HCT116 (cell line): ENCODE measurements at regions not wholly inside any gene's neighbourhood (a gene's known extent, or its start where the extent isn't known, plus 50 kb on each side); places are given as distances from the start of the nearest gene placed in this dataset.

Experiments
- ATAC-seq: fragments of 200-7000 bp; cut with Tn5 transposase; 2 replicates; pipeline ENCODE4 v1.9.1; 2020; ENCODE audit warnings: mild to moderate bottlenecking, moderate library complexity
- BruUV-seq: library from RNA; stranded (reverse); fragments of 400-500 nt; replicated peaks from 2 replicates; lab custom pipeline; 2021; lab: Mats Ljungman, UMichigan
- CTCF ChIA-PET: fragments of 300-600 bp; sonication (Branson Sonifier 250); formaldehyde crosslinking; loops from one replicate; lab custom pipeline; 2021; ENCODE audit warnings: antibody characterized with exemption; lab: Charles Lee
- POLR2A ChIA-PET: fragments of 300-600, 350-600 bp; sonication (Branson Sonifier 250); formaldehyde crosslinking; loops from one replicate; lab custom pipeline; 2021; ENCODE audit warnings: antibody characterized with exemption; lab: Charles Lee
- RAD21 ChIA-PET, 2 experiments: fragments of 300-600 bp; sonication (Branson Sonifier 250); formaldehyde crosslinking; loops; one replicate each; lab custom pipeline; 2023; ENCODE audit warnings: low total read pairs in 2 of 2; ENCODE audit not compliant: uncharacterized antibody in 2 of 2, unreplicated experiment in 2 of 2, low non-redundant PET in 1 of 2; lab: Charles Lee
- DNase-seq: peaks from one replicate; pipeline ENCODE4 v3.0.0-alpha.2; 2010; ENCODE audit warnings: low read depth, low spot score
- H2AFZ ChIP-seq: fragments of 200-600 bp; shearing (Covaris generic), sonication (generic); 2 replicates; pipeline ENCODE4 v1.6.1; 2017; ENCODE audit warnings: low read depth, mixed run types, mixed read lengths, antibody characterized with exemption, low read length; ENCODE audit not compliant: poor library complexity, severe bottlenecking
- H3K27ac ChIP-seq: 2 replicates; pipeline ENCODE4 v1.5.1; 2012; ENCODE audit warnings: low read depth, low read length
- H3K27me3 ChIP-seq: fragments of 200-600 bp; sonication (generic); 2 replicates; pipeline ENCODE4 v1.6.1; 2016; ENCODE audit warnings: mixed run types, low read length, mixed read lengths; ENCODE audit not compliant: insufficient read depth
- H3K36me3 ChIP-seq, 2 experiments: fragments of 200-500 bp in 1 of 2; fragments of 200-600 bp in 1 of 2; sonication (Bioruptor generic) in 1 of 2; sonication (generic) in 1 of 2; 2 replicates each; pipeline versions ENCODE4 v1.5.1 to v1.6.1; 2014 to 2016; ENCODE audit warnings: low read length in 2 of 2, inconsistent platforms in 1 of 2, mixed read lengths in 1 of 2, mixed run types in 1 of 2; ENCODE audit not compliant: insufficient read depth in 2 of 2, control insufficient read depth in 1 of 2
- H3K4me1 ChIP-seq, 2 experiments: fragments of 200-600 bp in 1 of 2; sonication (generic) in 1 of 2; 2 replicates each; pipeline versions ENCODE4 v1.5.1 to v1.6.1; 2012 to 2017; ENCODE audit warnings: low read length in 2 of 2, inconsistent platforms in 1 of 2, mild to moderate bottlenecking in 1 of 2, mixed read lengths in 1 of 2, mixed run types in 1 of 2, moderate library complexity in 1 of 2; ENCODE audit not compliant: insufficient read depth in 2 of 2, control insufficient read depth in 1 of 2
- H3K4me2 ChIP-seq: fragments of 200-600 bp; sonication (generic); 2 replicates; pipeline ENCODE4 v1.6.1; 2017; ENCODE audit warnings: mixed run types, low read length, mixed read lengths
- H3K4me3 ChIP-seq, 2 experiments: fragments of 200-600 bp in 1 of 2; sonication (generic) in 1 of 2; replicated peaks in 1 of 2; 2 replicates each; pipeline ENCODE4 v1.5.1; 2011 to 2016; ENCODE audit warnings: low read length in 2 of 2, control low read depth in 1 of 2, low read depth in 1 of 2, mild to moderate bottlenecking in 1 of 2, mixed read lengths in 1 of 2, mixed run types in 1 of 2
- H3K79me2 ChIP-seq: fragments of 200-600 bp; sonication (generic); 2 replicates; pipeline ENCODE4 v1.6.1; 2017; ENCODE audit warnings: mild to moderate bottlenecking, mixed run types, low read length, moderate library complexity, mixed read lengths; ENCODE audit not compliant: insufficient read depth
- H3K9ac ChIP-seq: fragments of 200-600 bp; sonication (generic); 2 replicates; pipeline ENCODE4 v1.6.1; 2016; ENCODE audit warnings: low read length, mixed read lengths
- H3K9me2 ChIP-seq: fragments of 200-600 bp; sonication (generic), shearing (Covaris generic); 2 replicates; pipeline ENCODE4 v1.6.1; 2017; ENCODE audit warnings: mixed run types, mild to moderate bottlenecking, moderate library complexity; ENCODE audit not compliant: insufficient read depth
- H3K9me3 ChIP-seq, 2 experiments: fragments of 200-500 bp in 1 of 2; fragments of 200-600 bp in 1 of 2; sonication (Bioruptor generic) in 1 of 2; sonication (generic) in 1 of 2; 2 replicates each; pipeline ENCODE4 v1.6.1; 2014 to 2017; ENCODE audit warnings: low read length in 2 of 2, mixed read lengths in 2 of 2, inconsistent platforms in 1 of 2, low read depth in 1 of 2, mild to moderate bottlenecking in 1 of 2, mixed run types in 1 of 2, moderate library complexity in 1 of 2; ENCODE audit not compliant: control insufficient read depth in 1 of 2, insufficient read depth in 1 of 2
- H4K20me1 ChIP-seq: fragments of 200-600 bp; sonication (generic), shearing (Covaris generic); 2 replicates; pipeline ENCODE4 v1.6.1; 2017; ENCODE audit warnings: mixed run types, mild to moderate bottlenecking, moderate library complexity; ENCODE audit not compliant: insufficient read depth
- CEBPB ChIP-seq: IDR thresholded peaks from 2 replicates; pipeline ENCODE4 v1.6.1; 2012; ENCODE audit warnings: low read depth
- CTCF ChIP-seq, 3 experiments: fragments of 200-600 bp in 1 of 3; sonication (generic) in 1 of 3; IDR thresholded peaks in 2 of 3; conservative IDR thresholded peaks in 1 of 3; 2 replicates each; pipeline ENCODE4 v1.5.1; 2012 to 2017; ENCODE audit warnings: low read depth in 2 of 3, low read length in 2 of 3, antibody characterized with exemption in 1 of 3, borderline replicate concordance in 1 of 3, control low read depth in 1 of 3, mild to moderate bottlenecking in 1 of 3, mixed read lengths in 1 of 3, mixed run types in 1 of 3, moderate library complexity in 1 of 3; ENCODE audit not compliant: insufficient read depth in 1 of 3
- EZH2phosphoT487 ChIP-seq: fragments of 200-600 bp; IDR thresholded peaks from 2 replicates; pipeline ENCODE4 v1.6.1; 2018; ENCODE audit warnings: antibody characterized with exemption, borderline replicate concordance
- FOSL1 ChIP-seq: IDR thresholded peaks from 2 replicates; pipeline ENCODE4 v1.6.1; 2012; ENCODE audit warnings: low read depth
- JUND ChIP-seq: IDR thresholded peaks from 2 replicates; pipeline ENCODE4 v1.6.1; 2012
- RAD21 ChIP-seq: IDR thresholded peaks from 2 replicates; pipeline ENCODE4 v1.6.1; 2012; ENCODE audit warnings: low read depth, mild to moderate bottlenecking
- SIN3A ChIP-seq: IDR thresholded peaks from 2 replicates; pipeline ENCODE4 v1.6.1; 2012; ENCODE audit warnings: low read depth
- intact Hi-C: fragments of 100-400 bp; cut with micrococcal nuclease; formaldehyde crosslinking; loops from 2 replicates; pipeline ENCODE4 v1.10.0; 2022

GRCh38 chr13:94938124-94938523 is 225.8 kb upstream of the SOX21 start:
- no peak overlapping the region for H3K27ac ChIP-seq
- H3K9ac ChIP-seq: no peak overlapping the region
- no peaks in the 10 kb centered on the region for H4K20me1 ChIP-seq
- no peaks in the 10 kb centered on the region for H3K4me1 ChIP-seq
- no peaks in the 10 kb centered on the region for H3K9me3 ChIP-seq
- RAD21 ChIA-PET: no interaction called here
- POLR2A ChIA-PET: no interaction called here
- H3K4me2 ChIP-seq: no peak overlapping the region
- TF ChIP-seq CTCF (IDR thresholded peaks at IDR 0.05 in 2 of 3, conservative IDR thresholded peaks at IDR 0.05 in 1 of 3; ENCODE audit: borderline replicate concordance in 1 of 3, insufficient read depth in 1 of 3, low read depth in 2 of 3, low read length in 2 of 3): no peak
- no peak for TF ChIP-seq JUND
- no peak for TF ChIP-seq SIN3A
- TF ChIP-seq RAD21: no peak
- TF ChIP-seq CEBPB: no peak
- TF ChIP-seq EZH2phosphoT487: no peak
- no peak overlapping the region for H3K4me3 ChIP-seq
- H3K79me2 ChIP-seq: no peaks in the 10 kb centered on the region
- DNase-seq (no peak), ATAC-seq (no peak)
- no peaks in the 10 kb centered on the region for H3K36me3 ChIP-seq
- intact Hi-C loops: no loop called here
- no TSS peak for BruUV-seq
- no peak overlapping the region for H2AFZ ChIP-seq
- CTCF ChIA-PET: no interaction called here
- H3K27me3 ChIP-seq: peaks cover 38% of the 10 kb centered on the region
- no peaks in the 10 kb centered on the region for H3K9me2 ChIP-seq

- Histone ChIP-seq H3K79me2 (no peaks in the 10 kb centered on the region), H3K9me3 (no peaks in the 10 kb centered on the region), H3K36me3 (no peaks in the 10 kb centered on the region), H3K27ac (no peak overlapping the region), H3K4me3 (no peak overlapping the region), H2AFZ (no peak overlapping the region), H3K4me1 (no peaks in the 10 kb centered on the region), H3K9ac (no peak overlapping the region), H3K9me2 (no peaks in the 10 kb centered on the region), H3K4me2 (no peak overlapping the region), H3K27me3 (peaks cover 38% of the 10 kb centered on the region), H4K20me1 (no peaks in the 10 kb centered on the region)
- DNase-seq: no peak
- ChIA-PET RAD21 (no interaction called here), CTCF (no interaction called here), POLR2A (no interaction called here)
- intact Hi-C loops: no loop called here
- TF ChIP-seq FOSL1: no peak
- ATAC-seq: no peak
- no TSS peak for BruUV-seq
Measured at GRCh38 chr13:94936633-94937032, 224.3 kb upstream of the SOX21 start.
